AG09309 (cell line): ENCODE measurements at regions not wholly inside any gene's neighbourhood (a gene's known extent, or its start where the extent isn't known, plus 50 kb on each side); places are given as distances from the start of the nearest gene placed in this dataset.

ENCODE experiments used
- DNase-seq: peaks from one replicate; pipeline ENCODE4 v3.0.0-alpha.2; 2010; ENCODE audit warnings: low read depth
- H3K4me3 ChIP-seq: 2 replicates; pipeline ENCODE4 v1.5.1; 2011; ENCODE audit warnings: mild to moderate bottlenecking, low read depth, low read length, moderate library complexity; ENCODE audit not compliant: control insufficient read depth
- TF ChIP-seq, protein P1 (sequence below): IDR thresholded peaks from 2 replicates; pipeline ENCODE4 v1.5.1; 2011; ENCODE audit warnings: mild to moderate bottlenecking, low read depth, low read length, inconsistent platforms; ENCODE audit not compliant: insufficient read depth, control insufficient read depth; ENCODE audit errors: missing control alignments

GRCh38 chr15:46460431-46461094 lies 825.7 kb downstream of the SQOR start:
- TF ChIP-seq, protein P1, sequence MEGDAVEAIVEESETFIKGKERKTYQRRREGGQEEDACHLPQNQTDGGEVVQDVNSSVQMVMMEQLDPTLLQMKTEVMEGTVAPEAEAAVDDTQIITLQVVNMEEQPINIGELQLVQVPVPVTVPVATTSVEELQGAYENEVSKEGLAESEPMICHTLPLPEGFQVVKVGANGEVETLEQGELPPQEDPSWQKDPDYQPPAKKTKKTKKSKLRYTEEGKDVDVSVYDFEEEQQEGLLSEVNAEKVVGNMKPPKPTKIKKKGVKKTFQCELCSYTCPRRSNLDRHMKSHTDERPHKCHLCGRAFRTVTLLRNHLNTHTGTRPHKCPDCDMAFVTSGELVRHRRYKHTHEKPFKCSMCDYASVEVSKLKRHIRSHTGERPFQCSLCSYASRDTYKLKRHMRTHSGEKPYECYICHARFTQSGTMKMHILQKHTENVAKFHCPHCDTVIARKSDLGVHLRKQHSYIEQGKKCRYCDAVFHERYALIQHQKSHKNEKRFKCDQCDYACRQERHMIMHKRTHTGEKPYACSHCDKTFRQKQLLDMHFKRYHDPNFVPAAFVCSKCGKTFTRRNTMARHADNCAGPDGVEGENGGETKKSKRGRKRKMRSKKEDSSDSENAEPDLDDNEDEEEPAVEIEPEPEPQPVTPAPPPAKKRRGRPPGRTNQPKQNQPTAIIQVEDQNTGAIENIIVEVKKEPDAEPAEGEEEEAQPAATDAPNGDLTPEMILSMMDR, result no peak
- no peak overlapping the region for H3K4me3 ChIP-seq
- no peak for DNase-seq

DNA sequence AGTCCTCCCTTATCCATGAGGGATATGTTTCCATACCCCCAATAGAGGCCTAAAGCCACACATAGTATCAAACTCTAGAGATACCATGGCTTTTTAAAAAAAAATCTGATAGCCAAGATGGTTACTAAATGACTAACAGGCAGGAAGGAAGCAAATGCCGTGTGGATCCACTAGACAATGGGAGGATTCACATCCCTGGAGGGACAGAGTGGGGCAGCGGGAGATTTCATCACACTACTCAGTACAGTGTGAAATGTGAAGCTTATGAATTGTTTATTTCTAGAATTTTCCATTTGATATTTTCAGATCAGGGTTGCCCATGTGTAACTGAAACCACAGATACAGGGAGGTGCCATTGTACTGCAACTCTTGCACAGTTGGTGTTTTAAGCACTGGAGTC lies 826.6 kb downstream of the SQOR start:
- H3K4me3 ChIP-seq, result no peak overlapping the region
- DNase-seq, result no peak
- TF ChIP-seq, protein P1, result no peak

DNA sequence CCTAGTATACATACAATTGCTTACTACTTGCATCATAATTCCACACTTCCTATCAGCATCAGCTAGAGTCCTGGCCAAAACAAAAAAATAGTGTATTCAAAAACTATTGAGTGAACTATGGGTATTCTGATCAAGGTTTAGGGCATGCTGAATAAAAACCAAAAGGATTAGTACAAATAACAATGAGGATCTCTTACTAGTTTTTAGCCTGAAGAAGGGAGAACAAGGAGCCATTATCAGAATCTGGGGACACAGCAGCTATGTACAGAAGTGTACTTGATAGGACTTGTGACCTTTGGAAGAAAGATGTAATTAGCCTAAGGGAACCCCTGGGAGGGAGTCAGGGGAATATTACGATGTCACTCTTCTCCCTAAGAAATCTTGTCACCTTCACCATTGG lies 832.2 kb downstream of the SQOR start:
- DNase-seq, result no peak
- TF ChIP-seq, protein P1, result no peak
- no peak overlapping the region for H3K4me3 ChIP-seq

DNA sequence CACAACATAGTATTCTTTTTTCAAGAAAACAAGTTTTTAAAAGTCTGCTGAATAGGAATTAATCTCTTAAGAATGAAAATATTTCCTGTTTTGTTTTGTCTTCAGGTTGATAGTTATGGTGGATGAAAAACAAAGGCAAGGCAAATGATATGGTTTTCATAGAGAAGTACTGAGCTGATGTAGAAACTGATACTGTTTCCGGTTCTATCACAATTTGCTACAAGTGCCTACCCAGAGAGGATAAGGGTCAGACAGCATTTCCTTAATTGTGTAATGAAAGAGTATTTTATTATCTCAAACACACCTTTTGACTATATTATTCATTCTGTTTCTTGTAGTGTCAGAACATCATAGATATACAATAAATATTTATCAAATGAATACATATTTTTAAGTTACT lies 836.3 kb downstream of the SQOR start:
- TF ChIP-seq, protein P1, result no peak
- DNase-seq, result no peak
- H3K4me3 ChIP-seq, result no peak overlapping the region

GRCh38 chr15:46489276-46489675 lies 854.4 kb downstream of the SQOR start:
- no peak overlapping the region for H3K4me3 ChIP-seq
- DNase-seq, result no peak
- TF ChIP-seq, protein P1, result no peak

DNA sequence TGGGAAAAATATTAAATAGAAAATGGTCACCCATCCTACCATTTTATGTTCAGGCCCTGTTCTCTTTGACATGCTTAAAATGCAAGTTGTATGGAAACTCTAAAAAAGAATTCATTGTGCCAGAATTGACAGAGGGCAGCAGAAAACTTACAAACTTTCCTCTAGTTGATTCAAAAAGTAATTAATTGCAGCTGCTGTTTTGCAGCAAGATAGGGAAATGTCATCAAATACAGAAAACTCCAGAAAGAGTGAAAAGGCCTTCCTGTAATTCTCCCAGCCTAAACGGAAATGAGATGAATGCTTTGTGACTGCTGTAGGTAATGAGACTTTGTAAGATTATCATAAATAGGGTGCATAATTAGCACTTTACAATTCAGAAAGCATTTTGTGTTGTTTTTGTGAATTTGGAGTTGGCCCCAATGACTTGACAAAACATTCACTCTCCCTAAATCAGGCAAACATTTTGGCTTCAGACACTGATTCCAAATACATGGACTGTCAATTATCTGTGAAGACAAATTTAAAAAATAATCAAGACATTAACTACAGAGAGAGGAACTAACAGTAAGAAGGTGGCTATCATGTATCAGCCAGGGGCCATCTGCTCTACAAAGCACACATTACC lies 861.8 kb downstream of the SQOR start:
- DNase-seq, result no peak
- no peak overlapping the region for H3K4me3 ChIP-seq
- TF ChIP-seq, protein P1, result no peak
